ENCODE measurements at regions not wholly inside any gene's neighbourhood (a gene's known extent, or its start where the extent isn't known, plus 50 kb on each side); places are given as distances from the start of the nearest gene placed in this dataset.

DNA sequence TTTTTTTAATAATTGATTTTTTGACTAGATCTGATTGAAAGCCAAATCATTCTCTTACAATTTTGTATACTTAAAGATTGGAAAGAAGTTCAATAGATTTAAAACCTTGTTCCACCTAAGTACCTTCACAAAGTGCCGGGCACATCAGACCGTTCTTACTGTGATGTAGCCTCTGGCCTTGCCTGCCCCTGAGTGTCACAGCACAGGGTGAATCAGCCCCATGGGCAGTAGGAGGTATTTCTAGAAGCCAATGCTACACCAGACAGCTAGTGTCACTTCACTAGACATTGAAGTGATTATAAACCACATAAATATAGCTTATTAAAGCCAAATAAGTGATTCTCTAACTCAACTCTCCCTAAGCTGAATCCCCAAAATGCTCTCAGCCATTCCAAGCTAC is 131.3 kb downstream of the LACC1 start:
- H3K4me3 ChIP-seq (ENCODE audit: low read depth, low read length), result no peak overlapping the region
- TF ChIP-seq, protein P1, sequence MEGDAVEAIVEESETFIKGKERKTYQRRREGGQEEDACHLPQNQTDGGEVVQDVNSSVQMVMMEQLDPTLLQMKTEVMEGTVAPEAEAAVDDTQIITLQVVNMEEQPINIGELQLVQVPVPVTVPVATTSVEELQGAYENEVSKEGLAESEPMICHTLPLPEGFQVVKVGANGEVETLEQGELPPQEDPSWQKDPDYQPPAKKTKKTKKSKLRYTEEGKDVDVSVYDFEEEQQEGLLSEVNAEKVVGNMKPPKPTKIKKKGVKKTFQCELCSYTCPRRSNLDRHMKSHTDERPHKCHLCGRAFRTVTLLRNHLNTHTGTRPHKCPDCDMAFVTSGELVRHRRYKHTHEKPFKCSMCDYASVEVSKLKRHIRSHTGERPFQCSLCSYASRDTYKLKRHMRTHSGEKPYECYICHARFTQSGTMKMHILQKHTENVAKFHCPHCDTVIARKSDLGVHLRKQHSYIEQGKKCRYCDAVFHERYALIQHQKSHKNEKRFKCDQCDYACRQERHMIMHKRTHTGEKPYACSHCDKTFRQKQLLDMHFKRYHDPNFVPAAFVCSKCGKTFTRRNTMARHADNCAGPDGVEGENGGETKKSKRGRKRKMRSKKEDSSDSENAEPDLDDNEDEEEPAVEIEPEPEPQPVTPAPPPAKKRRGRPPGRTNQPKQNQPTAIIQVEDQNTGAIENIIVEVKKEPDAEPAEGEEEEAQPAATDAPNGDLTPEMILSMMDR (IDR thresholded peaks at IDR 0.05; ENCODE audit: low read depth, low read length), result no peak
- no peak for DNase-seq (ENCODE audit: low read depth, low spot score)
- in situ Hi-C loops (cut with HindIII; ENCODE audit: low sequenced_read_pairs), result no loop called here

DNA sequence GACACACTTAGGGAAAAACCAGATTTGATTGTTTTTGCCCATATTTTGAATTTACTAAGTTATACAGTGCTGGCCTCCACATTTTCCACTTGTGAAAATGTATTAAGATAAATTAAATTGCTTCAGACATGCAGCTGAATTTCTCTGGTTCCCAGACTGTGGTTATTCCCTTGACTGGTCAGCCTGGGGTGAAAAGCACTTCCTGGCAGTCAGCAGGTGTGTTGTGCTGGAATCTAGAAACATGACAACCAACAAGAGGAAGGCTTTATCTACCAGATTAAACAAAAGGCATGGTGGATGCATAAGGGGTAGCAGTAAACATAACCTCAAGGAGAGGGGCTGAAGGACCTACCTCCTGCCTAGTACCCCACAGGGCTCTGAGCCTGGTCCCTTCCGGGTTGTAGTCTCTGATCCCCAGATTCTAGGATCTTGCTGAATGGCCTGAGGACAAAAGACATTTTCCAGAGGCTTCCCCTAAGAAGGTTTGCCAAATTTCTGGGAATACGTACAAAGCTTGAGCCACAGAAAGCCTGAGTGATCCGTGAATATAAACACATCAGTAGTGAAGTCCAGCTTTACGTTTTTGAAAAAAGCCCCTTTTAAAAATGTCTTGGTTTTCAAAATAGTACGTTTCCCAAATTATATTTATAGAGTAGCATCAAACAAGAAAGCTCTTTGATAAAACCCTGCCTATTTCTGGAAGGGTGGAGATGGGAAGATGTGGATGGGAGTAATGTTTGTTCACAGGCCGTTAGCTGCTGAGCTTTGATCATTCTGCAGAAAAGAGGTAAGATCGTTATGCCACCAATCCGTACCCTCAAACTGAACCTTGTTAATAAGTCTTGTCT is 133.4 kb downstream of the LACC1 start:
- TF ChIP-seq, protein P1 (IDR thresholded peaks at IDR 0.05; ENCODE audit: low read depth, low read length), result no peak
- peak; percentile 30 for DNase-seq (ENCODE audit: low read depth, low spot score)
- H3K4me3 ChIP-seq (ENCODE audit: low read depth, low read length), result no peak overlapping the region
- in situ Hi-C loops (cut with HindIII; ENCODE audit: low sequenced_read_pairs), result no loop called here

DNA sequence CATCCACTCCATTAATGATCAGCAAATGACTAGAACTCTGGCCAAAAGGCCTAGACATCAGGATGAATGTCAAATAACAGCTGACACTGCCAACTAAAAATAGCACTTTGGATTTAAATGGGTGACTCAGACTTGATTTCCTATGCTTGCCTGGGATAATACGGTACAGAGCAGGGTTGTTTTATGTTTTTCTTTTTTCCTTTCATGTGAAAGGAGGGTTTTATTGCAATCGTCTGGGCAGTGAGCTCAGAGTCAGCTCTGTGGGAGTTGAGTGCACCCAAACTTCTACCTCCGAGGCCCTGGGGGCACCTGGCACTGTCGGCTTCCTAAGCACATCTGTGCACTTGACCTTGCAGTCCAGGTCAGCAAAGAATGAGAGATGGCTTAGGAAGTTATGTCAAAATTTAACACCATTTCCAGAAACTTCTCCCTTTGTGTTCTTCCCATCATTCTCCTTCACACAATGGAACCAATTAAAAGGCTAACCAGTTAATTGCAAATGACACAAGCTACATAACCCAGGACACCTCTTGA is 134.1 kb downstream of the LACC1 start:
- peak; percentile 84 for DNase-seq (ENCODE audit: low read depth, low spot score)
- H3K4me3 ChIP-seq (ENCODE audit: low read depth, low read length), result no peak overlapping the region
- TF ChIP-seq, protein P1 (IDR thresholded peaks at IDR 0.05; ENCODE audit: low read depth, low read length), result no peak
- in situ Hi-C loops (cut with HindIII; ENCODE audit: low sequenced_read_pairs), result no loop called here

DNA sequence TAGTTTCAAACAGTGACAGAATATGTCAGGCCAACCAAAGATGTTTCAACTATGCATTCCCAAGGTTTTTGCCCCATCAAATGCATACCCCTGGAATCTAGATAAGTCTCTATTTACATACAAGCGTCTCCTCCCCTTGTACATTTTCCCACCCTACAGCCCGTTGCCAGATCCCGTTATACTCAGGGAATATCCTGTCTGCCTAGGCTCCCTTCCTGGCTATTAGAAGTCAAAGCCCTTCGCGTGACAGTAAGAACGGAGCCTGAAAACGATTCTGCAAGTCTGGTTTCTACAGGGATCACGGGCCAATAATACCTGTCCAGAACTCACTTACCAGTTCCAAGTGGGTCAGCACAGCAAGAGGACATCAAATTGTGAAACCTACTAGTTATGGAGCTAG is 134.8 kb downstream of the LACC1 start:
- DNase-seq (ENCODE audit: low read depth, low spot score), result no peak
- in situ Hi-C loops (cut with HindIII; ENCODE audit: low sequenced_read_pairs), result no loop called here
- no peak overlapping the region for H3K4me3 ChIP-seq (ENCODE audit: low read depth, low read length)
- TF ChIP-seq, protein P1 (IDR thresholded peaks at IDR 0.05; ENCODE audit: low read depth, low read length), result no peak

DNA sequence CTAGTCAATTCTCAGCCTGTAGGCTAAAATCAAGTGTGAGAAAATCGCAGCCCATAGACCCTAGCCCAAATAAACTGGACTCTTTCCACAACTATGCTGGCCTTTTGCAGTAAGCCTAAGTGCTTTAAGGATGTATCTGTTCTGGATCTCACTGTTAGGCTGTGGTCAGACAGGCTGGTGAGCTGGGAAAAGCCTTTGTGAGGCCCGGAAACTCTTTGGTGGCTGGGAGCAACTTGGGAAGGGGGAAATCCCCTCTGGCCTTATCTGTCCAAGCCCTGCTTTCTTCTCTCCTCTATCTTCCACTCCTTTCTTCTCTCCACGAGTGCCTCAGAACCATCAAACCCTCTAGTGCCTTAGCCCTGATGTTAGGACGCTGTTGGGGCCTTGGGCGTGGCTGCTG is 135.4 kb downstream of the LACC1 start:
- H3K4me3 ChIP-seq (ENCODE audit: low read depth, low read length), result no peak overlapping the region
- TF ChIP-seq, protein P1 (IDR thresholded peaks at IDR 0.05; ENCODE audit: low read depth, low read length), result no peak
- in situ Hi-C loops (cut with HindIII; ENCODE audit: low sequenced_read_pairs), result no loop called here
- no peak for DNase-seq (ENCODE audit: low read depth, low spot score)

DNA sequence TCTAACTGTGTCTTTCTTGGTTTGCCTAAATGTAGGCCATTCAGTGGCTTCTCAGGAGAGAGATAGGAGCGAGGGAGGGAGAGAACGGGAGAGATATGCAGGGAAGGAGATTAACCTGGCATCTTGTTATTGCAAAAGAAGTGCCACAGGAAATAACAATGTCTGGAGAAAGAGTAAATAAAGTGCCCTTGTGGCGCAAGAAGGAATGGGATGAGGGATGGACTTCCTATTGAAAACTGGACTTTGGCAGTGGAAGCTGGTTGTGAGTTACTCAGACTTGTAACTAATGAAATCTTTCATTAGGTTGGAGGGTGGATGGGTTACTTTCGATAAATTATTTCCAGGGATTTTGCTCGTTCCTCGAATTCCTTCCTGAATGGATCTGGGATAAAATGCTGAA is 136.1 kb downstream of the LACC1 start:
- TF ChIP-seq, protein P1 (IDR thresholded peaks at IDR 0.05; ENCODE audit: low read depth, low read length), result no peak
- in situ Hi-C loops (cut with HindIII; ENCODE audit: low sequenced_read_pairs), result no loop called here
- no peak for DNase-seq (ENCODE audit: low read depth, low spot score)
- no peak overlapping the region for H3K4me3 ChIP-seq (ENCODE audit: low read depth, low read length)

Data from astrocyte of the spinal cord (primary cell).